ENCODE measurements at regions not wholly inside any gene's neighbourhood (a gene's known extent, or its start where the extent isn't known, plus 50 kb on each side); places are given as distances from the start of the nearest gene placed in this dataset.

DNA sequence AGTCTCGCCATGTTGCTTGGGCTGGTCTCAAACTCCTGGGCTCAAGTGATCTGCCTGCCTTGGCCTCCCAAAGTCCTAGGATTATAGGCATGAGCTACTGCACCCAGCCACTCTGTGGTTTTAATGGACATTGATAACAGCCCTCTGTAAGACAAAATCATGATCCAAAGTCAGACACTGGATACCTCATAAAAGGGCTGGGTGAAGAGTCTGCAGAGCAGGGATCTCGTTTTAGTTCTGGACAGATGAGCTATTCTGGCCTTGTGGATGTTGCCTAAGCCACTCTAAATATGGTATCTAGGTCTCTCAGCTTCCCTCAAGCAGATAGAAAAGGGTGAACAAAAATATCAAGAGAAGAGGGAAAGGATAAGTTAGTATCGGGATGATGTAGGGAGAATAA, 133.4 kb upstream of the OSMR start:
- Mint-ChIP-seq H3K36me3 (ENCODE audit: insufficient read depth in 1 of 3, low read depth in 3 of 3) (no peaks in the 10 kb centered on the region), H3K27me3 (ENCODE audit: low read depth) (no peaks in the 10 kb centered on the region; the same call in 1 of the 2 replicates), H3K4me1 (no peaks in the 10 kb centered on the region), H3K27ac (no peak overlapping the region), H3K4me3 (no peak overlapping the region), H3K9me3 (no peaks in the 10 kb centered on the region)
- H3K27ac ChIP-seq (ENCODE audit: insufficient read length, low read depth, low read length): no peak overlapping the region
- H3K9ac ChIP-seq (ENCODE audit: extremely low read depth, insufficient read length, low read length): no peak overlapping the region
- H2BK12ac ChIP-seq (ENCODE audit: insufficient read length, low read depth, low read length): no peak overlapping the region
- H2BK15ac ChIP-seq (ENCODE audit: low read depth, low read length): no peak overlapping the region
- TF ChIP-seq, protein P1, sequence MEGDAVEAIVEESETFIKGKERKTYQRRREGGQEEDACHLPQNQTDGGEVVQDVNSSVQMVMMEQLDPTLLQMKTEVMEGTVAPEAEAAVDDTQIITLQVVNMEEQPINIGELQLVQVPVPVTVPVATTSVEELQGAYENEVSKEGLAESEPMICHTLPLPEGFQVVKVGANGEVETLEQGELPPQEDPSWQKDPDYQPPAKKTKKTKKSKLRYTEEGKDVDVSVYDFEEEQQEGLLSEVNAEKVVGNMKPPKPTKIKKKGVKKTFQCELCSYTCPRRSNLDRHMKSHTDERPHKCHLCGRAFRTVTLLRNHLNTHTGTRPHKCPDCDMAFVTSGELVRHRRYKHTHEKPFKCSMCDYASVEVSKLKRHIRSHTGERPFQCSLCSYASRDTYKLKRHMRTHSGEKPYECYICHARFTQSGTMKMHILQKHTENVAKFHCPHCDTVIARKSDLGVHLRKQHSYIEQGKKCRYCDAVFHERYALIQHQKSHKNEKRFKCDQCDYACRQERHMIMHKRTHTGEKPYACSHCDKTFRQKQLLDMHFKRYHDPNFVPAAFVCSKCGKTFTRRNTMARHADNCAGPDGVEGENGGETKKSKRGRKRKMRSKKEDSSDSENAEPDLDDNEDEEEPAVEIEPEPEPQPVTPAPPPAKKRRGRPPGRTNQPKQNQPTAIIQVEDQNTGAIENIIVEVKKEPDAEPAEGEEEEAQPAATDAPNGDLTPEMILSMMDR (conservative IDR thresholded peaks at IDR 0.05): no peak
- H2AK5ac ChIP-seq (ENCODE audit: insufficient read length, low read length): no peak overlapping the region
- no peak for DNase-seq
- no peak overlapping the region for H4K91ac ChIP-seq (ENCODE audit: insufficient read length, low read depth, low read length)
- H2AFZ ChIP-seq (ENCODE audit: low read length): no peak overlapping the region
- H3K27me3 ChIP-seq (ENCODE audit: insufficient read depth, low read length): no peaks in the 10 kb centered on the region
- H2BK20ac ChIP-seq (ENCODE audit: low read depth, low read length, poor library complexity, severe bottlenecking): no peak overlapping the region
- H3K56ac ChIP-seq (ENCODE audit: insufficient read length, low read depth, low read length): no peak overlapping the region
- no peaks in the 10 kb centered on the region for H3K9me3 ChIP-seq (ENCODE audit: control insufficient read depth, low read depth, low read length)
- H3K4me2 ChIP-seq (ENCODE audit: insufficient read depth, insufficient read length, low read length): no peak overlapping the region
- no peak overlapping the region for H2BK5ac ChIP-seq (ENCODE audit: insufficient read length, low read length)
- H4K8ac ChIP-seq (replicated peaks; ENCODE audit: insufficient read length, low read depth, low read length): no peak overlapping the region
- H3T11ph ChIP-seq (ENCODE audit: low read length): no peak overlapping the region
- no peak overlapping the region for H4K5ac ChIP-seq (ENCODE audit: insufficient read length, low read depth, low read length)
- no peak overlapping the region for H3K23ac ChIP-seq (ENCODE audit: insufficient read length, low read depth, low read length)
- 100% methylated on average over 1 of the region's 3 CpGs for whole genome bisulfite sequencing (ENCODE audit: extremely low coverage, insufficient read length, low lambda C conversion rate)
- H3K79me2 ChIP-seq (ENCODE audit: insufficient read depth, low read length): no peaks in the 10 kb centered on the region
- H3K4me1 ChIP-seq (ENCODE audit: insufficient read depth, low read length): no peaks in the 10 kb centered on the region
- H3K14ac ChIP-seq (ENCODE audit: insufficient read depth, low read length): no peak overlapping the region
- no peak overlapping the region for H3K4ac ChIP-seq (ENCODE audit: low read depth, low read length)
- no peak overlapping the region for H2BK120ac ChIP-seq (ENCODE audit: low read depth, low read length, poor library complexity, severe bottlenecking)
- H3K23me2 ChIP-seq (ENCODE audit: insufficient read length, low read depth, low read length, poor library complexity, severe bottlenecking): no peaks in the 10 kb centered on the region
- no peak overlapping the region for H3K18ac ChIP-seq (ENCODE audit: insufficient read length, low read depth, low read length)
- no peaks in the 10 kb centered on the region for H3K79me1 ChIP-seq (ENCODE audit: insufficient read depth, low read depth, low read length, poor library complexity, severe bottlenecking)
- H4K20me1 ChIP-seq (ENCODE audit: control insufficient read depth, insufficient read depth, insufficient read length): no peaks in the 10 kb centered on the region

All from H9 (cell line).